ENCODE measurements at regions not wholly inside any gene's neighbourhood (a gene's known extent, or its start where the extent isn't known, plus 50 kb on each side); places are given as distances from the start of the nearest gene placed in this dataset.

DNA sequence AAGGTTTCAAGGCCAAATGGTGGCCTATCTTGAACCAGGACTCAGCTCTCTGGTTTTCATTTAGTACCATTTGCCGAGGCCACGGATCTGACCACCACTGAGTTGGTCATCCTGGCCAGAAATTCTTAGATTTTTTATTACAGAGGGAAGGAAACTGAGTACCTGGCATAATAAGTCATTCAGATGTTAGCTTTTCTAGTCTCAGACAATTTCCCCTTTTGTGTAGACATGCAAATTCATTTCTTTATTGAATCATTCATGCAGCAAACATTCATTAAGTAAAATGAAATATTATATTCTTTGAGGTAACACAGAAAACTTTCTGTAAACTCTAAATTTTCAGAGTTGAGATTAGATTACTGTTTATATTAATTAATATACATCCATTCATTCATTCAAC, 223.7 kb downstream of the PDCD6IP start:
- TF ChIP-seq, protein P1, sequence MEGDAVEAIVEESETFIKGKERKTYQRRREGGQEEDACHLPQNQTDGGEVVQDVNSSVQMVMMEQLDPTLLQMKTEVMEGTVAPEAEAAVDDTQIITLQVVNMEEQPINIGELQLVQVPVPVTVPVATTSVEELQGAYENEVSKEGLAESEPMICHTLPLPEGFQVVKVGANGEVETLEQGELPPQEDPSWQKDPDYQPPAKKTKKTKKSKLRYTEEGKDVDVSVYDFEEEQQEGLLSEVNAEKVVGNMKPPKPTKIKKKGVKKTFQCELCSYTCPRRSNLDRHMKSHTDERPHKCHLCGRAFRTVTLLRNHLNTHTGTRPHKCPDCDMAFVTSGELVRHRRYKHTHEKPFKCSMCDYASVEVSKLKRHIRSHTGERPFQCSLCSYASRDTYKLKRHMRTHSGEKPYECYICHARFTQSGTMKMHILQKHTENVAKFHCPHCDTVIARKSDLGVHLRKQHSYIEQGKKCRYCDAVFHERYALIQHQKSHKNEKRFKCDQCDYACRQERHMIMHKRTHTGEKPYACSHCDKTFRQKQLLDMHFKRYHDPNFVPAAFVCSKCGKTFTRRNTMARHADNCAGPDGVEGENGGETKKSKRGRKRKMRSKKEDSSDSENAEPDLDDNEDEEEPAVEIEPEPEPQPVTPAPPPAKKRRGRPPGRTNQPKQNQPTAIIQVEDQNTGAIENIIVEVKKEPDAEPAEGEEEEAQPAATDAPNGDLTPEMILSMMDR (IDR thresholded peaks at IDR 0.05) = no peak
- TF ChIP-seq POLR2AphosphoS5 (IDR thresholded peaks at IDR 0.05) (no peak), POLR2A (IDR thresholded peaks at IDR 0.05) (no peak), EP300 (IDR thresholded peaks at IDR 0.05) (no peak)

Measured in sigmoid colon (tissue), 4 donors.